ENCODE measurements at regions not wholly inside any gene's neighbourhood (a gene's known extent, or its start where the extent isn't known, plus 50 kb on each side); places are given as distances from the start of the nearest gene placed in this dataset.

GRCh38 chr7:131110297-131111080 is 217.2 kb upstream of the MKLN1 start:
- FAIRE-seq: no peak

GRCh38 chr7:131111081-131111576 is 216.5 kb upstream of the MKLN1 start:
- FAIRE-seq: no peak

GRCh38 chr7:131111792-131112191 is 215.9 kb upstream of the MKLN1 start:
- no peak for FAIRE-seq

- FAIRE-seq: no peak
These were observed 215.2 kb upstream of the MKLN1 start for GRCh38 chr7:131112431-131112830.

- FAIRE-seq: no peak
These were observed 212.3 kb upstream of the MKLN1 start for GRCh38 chr7:131115340-131115739.

- no peak for FAIRE-seq
These were observed 210.2 kb upstream of the MKLN1 start for GRCh38 chr7:131117439-131117838.

GRCh38 chr7:131119381-131119780 is 208.3 kb upstream of the MKLN1 start:
- FAIRE-seq: no peak

- FAIRE-seq: no peak
These were observed 205.3 kb upstream of the MKLN1 start for GRCh38 chr7:131122394-131122793.

- FAIRE-seq: no peak
These were observed 203.6 kb upstream of the MKLN1 start for GRCh38 chr7:131124001-131124629.

- FAIRE-seq: no peak
These were observed 202.8 kb upstream of the MKLN1 start for GRCh38 chr7:131124867-131125266.

GRCh38 chr7:131130324-131130723 is 197.4 kb upstream of the MKLN1 start:
- FAIRE-seq: no peak

GRCh38 chr7:131131012-131131745 is 196.5 kb upstream of the MKLN1 start:
- FAIRE-seq: no peak

- FAIRE-seq: no peak
These were observed 195.8 kb upstream of the MKLN1 start for GRCh38 chr7:131131746-131132431.

GRCh38 chr7:131139462-131139861 is 188.2 kb upstream of the MKLN1 start:
- no peak for FAIRE-seq

GRCh38 chr7:131141443-131141967 is 186.2 kb upstream of the MKLN1 start:
- FAIRE-seq: no peak

GRCh38 chr7:131143869-131144268 is 183.8 kb upstream of the MKLN1 start:
- FAIRE-seq: no peak

GRCh38 chr7:131145026-131145425 is 182.7 kb upstream of the MKLN1 start:
- no peak for FAIRE-seq

GRCh38 chr7:131145770-131146169 is 181.9 kb upstream of the MKLN1 start:
- no peak for FAIRE-seq

- no peak for FAIRE-seq
These were observed 180.1 kb upstream of the MKLN1 start for GRCh38 chr7:131147604-131148003.

GRCh38 chr7:131148258-131148657 is 179.4 kb upstream of the MKLN1 start:
- FAIRE-seq: no peak

GRCh38 chr7:131148708-131149428 is 178.8 kb upstream of the MKLN1 start:
- FAIRE-seq: no peak

GRCh38 chr7:131149429-131149773 is 178.3 kb upstream of the MKLN1 start:
- peak; percentile 21 for FAIRE-seq
